ENCODE measurements at regions not wholly inside any gene's neighbourhood (a gene's known extent, or its start where the extent isn't known, plus 50 kb on each side); places are given as distances from the start of the nearest gene placed in this dataset.
"Not testable (repeated sequence)": the region's sequence is repeated elsewhere in the genome, so short reads cannot be mapped to it uniquely, and the experiment has no call there.

GRCh38 chr1:30551603-30552002, 171.8 kb downstream of the MATN1 start:
- H3K9ac ChIP-seq, result no peak overlapping the region
- H3K9me3 ChIP-seq (ENCODE audit: low read depth), result no peaks in the 10 kb centered on the region
- no peaks in the 10 kb centered on the region for H3K4me1 ChIP-seq
- no peak overlapping the region for H3K4me3 ChIP-seq
- no peaks in the 10 kb centered on the region for H3K9me3 Mint-ChIP-seq
- DNase-seq (ENCODE audit: low spot score), result no peak
- no peak overlapping the region for H3K27ac Mint-ChIP-seq
- no peaks in the 10 kb centered on the region for H3K79me2 ChIP-seq (ENCODE audit: low read depth)
- no peaks in the 10 kb centered on the region for H3F3A ChIP-seq (ENCODE audit: low read depth)
- no peak overlapping the region for H3K4me2 ChIP-seq
- no peak overlapping the region for H3K4me3 Mint-ChIP-seq
- no peaks in the 10 kb centered on the region for H3K4me1 Mint-ChIP-seq
- no peaks in the 10 kb centered on the region for H3K27me3 ChIP-seq
- no peak overlapping the region for H2AFZ ChIP-seq (replicated peaks)
- no peaks in the 10 kb centered on the region for H3K36me3 ChIP-seq
- no peak overlapping the region for H3K27ac ChIP-seq
- H4K20me1 ChIP-seq (ENCODE audit: low read depth), result no peaks in the 10 kb centered on the region
- H3K27me3 Mint-ChIP-seq (ENCODE audit: insufficient read depth, low read depth), result peaks cover 9% of the 10 kb centered on the region
- H3K36me3 Mint-ChIP-seq, result no peaks in the 10 kb centered on the region
- TF ChIP-seq, protein P1, sequence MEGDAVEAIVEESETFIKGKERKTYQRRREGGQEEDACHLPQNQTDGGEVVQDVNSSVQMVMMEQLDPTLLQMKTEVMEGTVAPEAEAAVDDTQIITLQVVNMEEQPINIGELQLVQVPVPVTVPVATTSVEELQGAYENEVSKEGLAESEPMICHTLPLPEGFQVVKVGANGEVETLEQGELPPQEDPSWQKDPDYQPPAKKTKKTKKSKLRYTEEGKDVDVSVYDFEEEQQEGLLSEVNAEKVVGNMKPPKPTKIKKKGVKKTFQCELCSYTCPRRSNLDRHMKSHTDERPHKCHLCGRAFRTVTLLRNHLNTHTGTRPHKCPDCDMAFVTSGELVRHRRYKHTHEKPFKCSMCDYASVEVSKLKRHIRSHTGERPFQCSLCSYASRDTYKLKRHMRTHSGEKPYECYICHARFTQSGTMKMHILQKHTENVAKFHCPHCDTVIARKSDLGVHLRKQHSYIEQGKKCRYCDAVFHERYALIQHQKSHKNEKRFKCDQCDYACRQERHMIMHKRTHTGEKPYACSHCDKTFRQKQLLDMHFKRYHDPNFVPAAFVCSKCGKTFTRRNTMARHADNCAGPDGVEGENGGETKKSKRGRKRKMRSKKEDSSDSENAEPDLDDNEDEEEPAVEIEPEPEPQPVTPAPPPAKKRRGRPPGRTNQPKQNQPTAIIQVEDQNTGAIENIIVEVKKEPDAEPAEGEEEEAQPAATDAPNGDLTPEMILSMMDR (IDR thresholded peaks at IDR 0.05), result no peak
- TF ChIP-seq EZH2phosphoT487 (IDR thresholded peaks at IDR 0.05) (no peak), EZH2 (IDR thresholded peaks at IDR 0.05) (no peak)

- Mint-ChIP-seq H3K27me3 (ENCODE audit: insufficient read depth, low read depth) (peaks cover 9% of the 10 kb centered on the region), H3K36me3 (no peaks in the 10 kb centered on the region), H3K27ac (no peak overlapping the region), H3K4me1 (peaks cover 2% of the 10 kb centered on the region), H3K4me3 (no peak overlapping the region), H3K9me3 (no peaks in the 10 kb centered on the region)
- Histone ChIP-seq H4K20me1 (ENCODE audit: low read depth) (no peaks in the 10 kb centered on the region), H3K27ac (no peak overlapping the region), H3F3A (ENCODE audit: low read depth) (no peaks in the 10 kb centered on the region), H3K27me3 (no peaks in the 10 kb centered on the region), H2AFZ (replicated peaks) (no peak overlapping the region), H3K9me3 (ENCODE audit: low read depth) (no peaks in the 10 kb centered on the region), H3K4me2 (no peak overlapping the region), H3K79me2 (ENCODE audit: low read depth) (no peaks in the 10 kb centered on the region), H3K36me3 (no peaks in the 10 kb centered on the region), H3K4me1 (no peaks in the 10 kb centered on the region), H3K9ac (no peak overlapping the region), H3K4me3 (no peak overlapping the region)
- TF ChIP-seq, protein P1 (IDR thresholded peaks at IDR 0.05), result no peak
- TF ChIP-seq EZH2phosphoT487 (IDR thresholded peaks at IDR 0.05) (no peak), EZH2 (IDR thresholded peaks at IDR 0.05) (no peak)
- DNase-seq (ENCODE audit: low spot score), result no peak
Measured at GRCh38 chr1:30550365-30551220, 172.8 kb downstream of the MATN1 start.

DNA sequence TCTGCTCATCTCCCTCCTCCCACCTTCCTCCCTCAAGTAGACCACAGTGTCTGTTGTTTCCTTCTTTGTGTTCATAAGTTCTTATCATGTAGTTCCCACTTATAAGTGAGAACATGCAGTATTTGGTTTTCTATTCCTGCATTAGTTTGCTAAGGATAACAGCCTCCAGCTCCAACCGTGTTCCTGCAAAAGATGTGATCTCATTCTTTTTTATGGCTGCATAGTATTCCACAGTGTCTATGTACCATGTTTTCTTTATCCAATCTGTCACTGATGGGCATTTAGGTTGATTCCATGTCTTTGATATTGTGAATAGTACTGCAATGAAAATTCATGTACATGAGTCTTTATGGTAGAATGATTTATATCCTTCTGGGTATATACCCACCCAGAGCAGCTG, 173.5 kb downstream of the MATN1 start:
- H3K27me3 Mint-ChIP-seq (ENCODE audit: insufficient read depth, low read depth); H3K79me2 ChIP-seq (ENCODE audit: low read depth); H3F3A ChIP-seq (ENCODE audit: low read depth); H3K4me1 Mint-ChIP-seq; H3K27ac Mint-ChIP-seq; H3K9ac ChIP-seq; H3K4me1 ChIP-seq; H3K4me3 ChIP-seq; H3K4me2 ChIP-seq; H3K9me3 ChIP-seq (ENCODE audit: low read depth); H4K20me1 ChIP-seq (ENCODE audit: low read depth); H3K9me3 Mint-ChIP-seq; H3K27me3 ChIP-seq; H2AFZ ChIP-seq (replicated peaks); H3K36me3 Mint-ChIP-seq; DNase-seq (ENCODE audit: low spot score); H3K4me3 Mint-ChIP-seq; H3K27ac ChIP-seq; H3K36me3 ChIP-seq: not testable (repeated sequence)

GRCh38 chr1:30548294-30548693, 175.1 kb downstream of the MATN1 start:
- TF ChIP-seq EZH2phosphoT487 (IDR thresholded peaks at IDR 0.05), result no peak
- TF ChIP-seq, protein P1 (IDR thresholded peaks at IDR 0.05), result no peak
- TF ChIP-seq EZH2 (IDR thresholded peaks at IDR 0.05), result no peak
- H3K9me3 ChIP-seq (ENCODE audit: low read depth), result no peaks in the 10 kb centered on the region
- no peak overlapping the region for H3K4me2 ChIP-seq
- H3K27me3 Mint-ChIP-seq (ENCODE audit: insufficient read depth, low read depth), result peaks cover 9% of the 10 kb centered on the region
- no peak for DNase-seq (ENCODE audit: low spot score)
- no peaks in the 10 kb centered on the region for H3F3A ChIP-seq (ENCODE audit: low read depth)
- H3K9ac ChIP-seq, result no peak overlapping the region
- H4K20me1 ChIP-seq (ENCODE audit: low read depth), result no peaks in the 10 kb centered on the region
- no peak overlapping the region for H3K4me3 ChIP-seq
- no peak overlapping the region for H3K27ac Mint-ChIP-seq
- no peaks in the 10 kb centered on the region for H3K9me3 Mint-ChIP-seq
- no peaks in the 10 kb centered on the region for H3K4me1 ChIP-seq
- no peak overlapping the region for H3K27ac ChIP-seq
- H3K4me1 Mint-ChIP-seq, result peaks cover 12% of the 10 kb centered on the region
- H3K36me3 ChIP-seq, result no peaks in the 10 kb centered on the region
- no peak overlapping the region for H3K4me3 Mint-ChIP-seq
- H2AFZ ChIP-seq (replicated peaks), result no peak overlapping the region
- H3K27me3 ChIP-seq, result no peaks in the 10 kb centered on the region
- H3K79me2 ChIP-seq (ENCODE audit: low read depth), result no peaks in the 10 kb centered on the region
- H3K36me3 Mint-ChIP-seq, result no peaks in the 10 kb centered on the region

DNA sequence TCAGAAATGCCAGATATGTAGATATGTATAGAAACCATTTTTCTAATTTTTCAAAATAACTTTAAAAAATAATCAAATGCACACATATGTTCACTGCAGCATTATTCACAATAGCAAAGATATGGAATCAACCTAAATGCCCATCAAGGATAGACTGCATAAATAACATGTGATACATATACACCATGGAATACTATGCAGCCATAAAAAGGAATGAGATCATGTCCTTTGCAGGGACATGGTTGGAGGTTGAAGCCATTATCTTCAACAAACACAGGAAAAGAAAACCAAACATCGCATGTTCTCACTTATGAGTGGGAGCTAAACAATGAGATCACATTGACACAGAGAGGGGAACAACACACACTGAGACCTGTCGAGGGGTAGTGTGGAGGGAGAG, 176.1 kb downstream of the MATN1 start:
- not testable (repeated sequence) for H3K4me2 ChIP-seq; H3K4me1 ChIP-seq; H3K27ac ChIP-seq; H3F3A ChIP-seq (ENCODE audit: low read depth); H3K27ac Mint-ChIP-seq; H3K36me3 Mint-ChIP-seq; H2AFZ ChIP-seq (replicated peaks); H3K4me3 ChIP-seq; DNase-seq (ENCODE audit: low spot score); H3K36me3 ChIP-seq; H3K79me2 ChIP-seq (ENCODE audit: low read depth); H3K9ac ChIP-seq; H3K9me3 Mint-ChIP-seq; H3K27me3 Mint-ChIP-seq (ENCODE audit: insufficient read depth, low read depth); H3K9me3 ChIP-seq (ENCODE audit: low read depth); H3K4me3 Mint-ChIP-seq; H4K20me1 ChIP-seq (ENCODE audit: low read depth); H3K27me3 ChIP-seq
- H3K4me1 Mint-ChIP-seq, result peaks cover 12% of the 10 kb centered on the region

All from neural progenitor cell (in vitro differentiated cells).